Heart left ventricle (tissue), 13 donors: ENCODE measurements at regions not wholly inside any gene's neighbourhood (a gene's known extent, or its start where the extent isn't known, plus 50 kb on each side); places are given as distances from the start of the nearest gene placed in this dataset.

Experiments used
- POLR2A ChIP-seq, 2 donors: fragments of 450-650 bp; IDR thresholded peaks; one replicate each; pipeline ENCODE4 v1.6.1; 2017; ENCODE audit warnings: antibody characterized with exemption in 2 of 2, mild to moderate bottlenecking in 2 of 2, moderate library complexity in 2 of 2
- TF ChIP-seq, protein P1 (sequence below), 12 donors: fragments of 200-600 bp; sonication (generic) in 4 of 12; IDR thresholded peaks; one replicate each; pipeline versions ENCODE4 v1.5.0 to v1.8.0; 2018 to 2022; ENCODE audit warnings: antibody characterized with exemption in 12 of 12, mild to moderate bottlenecking in 5 of 12
- donor health status: ischemic (EF 13 %, LVEDD 7.1; RV severe dilation, severe dysfunction).
- donor health status: DM: no; HTN: yes; CAD: no.
- donor health status: DM: no; HTN: no; CAD: no.
- donor health status: ischemic (EF 25% LVEDD 6.9; RV normal size, moderate dysfunction).
- donor health status: ischemic (EF 25% LVEDD 5.7; RV mildly dilated, moderate dysfunction).
- donor health status: ischemic (EF 35%, LVEDD 5.7; RV mildly dilated, moderate dysfunction).
- donor health status: nonischemic (EF 11% LVEDD 7.7; RV severe dilation, severe dysfunction).
- donor health status: DM: yes; HTN: yes; CAD: no.
- donor health status: PGD.
- donor health status: ischemic (EF 29% LVEDD 5.4; RV normal size, mild dysfunction).
- donor health status: nonischemic (EF 23%, LVEDD 6.1; RV moderate dilation, normal function).

- TF ChIP-seq, protein P1, sequence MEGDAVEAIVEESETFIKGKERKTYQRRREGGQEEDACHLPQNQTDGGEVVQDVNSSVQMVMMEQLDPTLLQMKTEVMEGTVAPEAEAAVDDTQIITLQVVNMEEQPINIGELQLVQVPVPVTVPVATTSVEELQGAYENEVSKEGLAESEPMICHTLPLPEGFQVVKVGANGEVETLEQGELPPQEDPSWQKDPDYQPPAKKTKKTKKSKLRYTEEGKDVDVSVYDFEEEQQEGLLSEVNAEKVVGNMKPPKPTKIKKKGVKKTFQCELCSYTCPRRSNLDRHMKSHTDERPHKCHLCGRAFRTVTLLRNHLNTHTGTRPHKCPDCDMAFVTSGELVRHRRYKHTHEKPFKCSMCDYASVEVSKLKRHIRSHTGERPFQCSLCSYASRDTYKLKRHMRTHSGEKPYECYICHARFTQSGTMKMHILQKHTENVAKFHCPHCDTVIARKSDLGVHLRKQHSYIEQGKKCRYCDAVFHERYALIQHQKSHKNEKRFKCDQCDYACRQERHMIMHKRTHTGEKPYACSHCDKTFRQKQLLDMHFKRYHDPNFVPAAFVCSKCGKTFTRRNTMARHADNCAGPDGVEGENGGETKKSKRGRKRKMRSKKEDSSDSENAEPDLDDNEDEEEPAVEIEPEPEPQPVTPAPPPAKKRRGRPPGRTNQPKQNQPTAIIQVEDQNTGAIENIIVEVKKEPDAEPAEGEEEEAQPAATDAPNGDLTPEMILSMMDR (IDR thresholded peaks at IDR 0.05), result no peak
- no peak for TF ChIP-seq POLR2A (IDR thresholded peaks at IDR 0.05)
Measured at GRCh38 chr11:96459751-96460150, 69.9 kb downstream of the JRKL start.
